HepG2 (cell line): ENCODE measurements at regions not wholly inside any gene's neighbourhood (a gene's known extent, or its start where the extent isn't known, plus 50 kb on each side); places are given as distances from the start of the nearest gene placed in this dataset.

Source experiments
- CBX5 ChIP-seq: sonication (generic); formaldehyde crosslinking; IDR thresholded peaks from 2 replicates; pipeline ENCODE4 v1.4.0; 2020; ENCODE audit warnings: missing genetic modification reagents, borderline replicate concordance
- HNRNPLL ChIP-seq: fragments of 200-400 bp; formaldehyde crosslinking; IDR thresholded peaks from 2 replicates; pipeline ENCODE4 v1.6.1; 2017; ENCODE audit warnings: mild to moderate bottlenecking, low read depth, low read length; ENCODE audit not compliant: poor library complexity, severe bottlenecking
- MXI1 ChIP-seq: IDR thresholded peaks from 3 replicates; pipeline ENCODE4 v1.6.1; 2012; ENCODE audit warnings: low read depth, low read length, inconsistent platforms, borderline replicate concordance
- NBN ChIP-seq: fragments of 450-650 bp; conservative IDR thresholded peaks from 2 replicates; pipeline ENCODE4 v1.6.1; 2017
- NFYB ChIP-seq: sonication (generic); formaldehyde crosslinking; IDR thresholded peaks from 2 replicates; pipeline ENCODE4 v1.4.0; 2020; ENCODE audit warnings: missing genetic modification reagents
- PRMT3 ChIP-seq: sonication (generic); formaldehyde crosslinking; IDR thresholded peaks from 2 replicates; pipeline ENCODE4 v1.8.1; 2022; ENCODE audit warnings: low read depth, mild to moderate bottlenecking, moderate library complexity, missing genetic modification reagents, borderline replicate concordance
- RAD21 ChIP-seq: fragments of 450-650 bp; formaldehyde crosslinking; IDR thresholded peaks from 2 replicates; pipeline ENCODE4 v1.5.0; 2020; ENCODE audit warnings: mild to moderate bottlenecking
- ZBTB46 ChIP-seq: sonication (generic); formaldehyde crosslinking; IDR thresholded peaks from 2 replicates; pipeline ENCODE4 v1.4.0; 2020; ENCODE audit warnings: mild to moderate bottlenecking, missing genetic modification reagents, borderline replicate concordance
- ZNF510 ChIP-seq: sonication (generic); formaldehyde crosslinking; IDR thresholded peaks from 2 replicates; pipeline ENCODE4 v1.4.0; 2020; ENCODE audit warnings: low read depth, mild to moderate bottlenecking, missing genetic modification reagents
- ZNF646 ChIP-seq: sonication (generic); formaldehyde crosslinking; IDR thresholded peaks from 2 replicates; pipeline ENCODE4 v1.9.0; 2021; ENCODE audit warnings: mild to moderate bottlenecking, missing genetic modification reagents
- TF ChIP-seq, protein P1 (sequence below): IDR thresholded peaks from 2 replicates; pipeline ENCODE4 v1.4.0; 2020; ENCODE audit warnings: mild to moderate bottlenecking, missing genetic modification reagents
- TF ChIP-seq, protein P2 (sequence below), 2 experiments: sonication (generic) in 1 of 2; formaldehyde crosslinking in 1 of 2; IDR thresholded peaks; 2 replicates each; pipeline versions ENCODE4 v1.4.0 to v1.6.1; 2018 to 2020; ENCODE audit warnings: missing genetic modification reagents in 2 of 2, borderline replicate concordance in 1 of 2, low read depth in 1 of 2, mild to moderate bottlenecking in 1 of 2, missing biosample characterization in 1 of 2

GRCh38 chr7:131654668-131655326 lies 98.4 kb upstream of the PODXL start (continued):
- TF ChIP-seq, protein P1, sequence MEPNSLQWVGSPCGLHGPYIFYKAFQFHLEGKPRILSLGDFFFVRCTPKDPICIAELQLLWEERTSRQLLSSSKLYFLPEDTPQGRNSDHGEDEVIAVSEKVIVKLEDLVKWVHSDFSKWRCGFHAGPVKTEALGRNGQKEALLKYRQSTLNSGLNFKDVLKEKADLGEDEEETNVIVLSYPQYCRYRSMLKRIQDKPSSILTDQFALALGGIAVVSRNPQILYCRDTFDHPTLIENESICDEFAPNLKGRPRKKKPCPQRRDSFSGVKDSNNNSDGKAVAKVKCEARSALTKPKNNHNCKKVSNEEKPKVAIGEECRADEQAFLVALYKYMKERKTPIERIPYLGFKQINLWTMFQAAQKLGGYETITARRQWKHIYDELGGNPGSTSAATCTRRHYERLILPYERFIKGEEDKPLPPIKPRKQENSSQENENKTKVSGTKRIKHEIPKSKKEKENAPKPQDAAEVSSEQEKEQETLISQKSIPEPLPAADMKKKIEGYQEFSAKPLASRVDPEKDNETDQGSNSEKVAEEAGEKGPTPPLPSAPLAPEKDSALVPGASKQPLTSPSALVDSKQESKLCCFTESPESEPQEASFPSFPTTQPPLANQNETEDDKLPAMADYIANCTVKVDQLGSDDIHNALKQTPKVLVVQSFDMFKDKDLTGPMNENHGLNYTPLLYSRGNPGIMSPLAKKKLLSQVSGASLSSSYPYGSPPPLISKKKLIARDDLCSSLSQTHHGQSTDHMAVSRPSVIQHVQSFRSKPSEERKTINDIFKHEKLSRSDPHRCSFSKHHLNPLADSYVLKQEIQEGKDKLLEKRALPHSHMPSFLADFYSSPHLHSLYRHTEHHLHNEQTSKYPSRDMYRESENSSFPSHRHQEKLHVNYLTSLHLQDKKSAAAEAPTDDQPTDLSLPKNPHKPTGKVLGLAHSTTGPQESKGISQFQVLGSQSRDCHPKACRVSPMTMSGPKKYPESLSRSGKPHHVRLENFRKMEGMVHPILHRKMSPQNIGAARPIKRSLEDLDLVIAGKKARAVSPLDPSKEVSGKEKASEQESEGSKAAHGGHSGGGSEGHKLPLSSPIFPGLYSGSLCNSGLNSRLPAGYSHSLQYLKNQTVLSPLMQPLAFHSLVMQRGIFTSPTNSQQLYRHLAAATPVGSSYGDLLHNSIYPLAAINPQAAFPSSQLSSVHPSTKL (CRISPR knock-in tag), result peak; percentile 10; the same call in 1 of the 2 replicates
- TF ChIP-seq NFYB (CRISPR knock-in tag) (no peak), PRMT3 (CRISPR knock-in tag) (no peak), RAD21 (CRISPR knock-in tag) (peak; percentile 78), MXI1 (0 out of 3 replicates have a peak, but pooled peaks have one; percentile 16), ZBTB46 (CRISPR knock-in tag) (no peak), ZNF510 (no peak), CBX5 (CRISPR knock-in tag) (peak; percentile 36; the same call in 1 of the 2 replicates), HNRNPLL (peak; percentile 66), NBN (no peak), ZNF646 (peak; percentile 93)
- TF ChIP-seq, protein P2, sequence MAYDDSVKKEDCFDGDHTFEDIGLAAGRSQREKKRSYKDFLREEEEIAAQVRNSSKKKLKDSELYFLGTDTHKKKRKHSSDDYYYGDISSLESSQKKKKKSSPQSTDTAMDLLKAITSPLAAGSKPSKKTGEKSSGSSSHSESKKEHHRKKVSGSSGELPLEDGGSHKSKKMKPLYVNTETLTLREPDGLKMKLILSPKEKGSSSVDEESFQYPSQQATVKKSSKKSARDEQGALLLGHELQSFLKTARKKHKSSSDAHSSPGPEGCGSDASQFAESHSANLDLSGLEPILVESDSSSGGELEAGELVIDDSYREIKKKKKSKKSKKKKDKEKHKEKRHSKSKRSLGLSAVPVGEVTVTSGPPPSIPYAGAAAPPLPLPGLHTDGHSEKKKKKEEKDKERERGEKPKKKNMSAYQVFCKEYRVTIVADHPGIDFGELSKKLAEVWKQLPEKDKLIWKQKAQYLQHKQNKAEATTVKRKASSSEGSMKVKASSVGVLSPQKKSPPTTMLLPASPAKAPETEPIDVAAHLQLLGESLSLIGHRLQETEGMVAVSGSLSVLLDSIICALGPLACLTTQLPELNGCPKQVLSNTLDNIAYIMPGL (CRISPR knock-in tag; IDR thresholded peaks at IDR 0.05; ENCODE audit: borderline replicate concordance in 1 of 2, low read depth in 1 of 2), result no peak
